ENCODE measurements at regions not wholly inside any gene's neighbourhood (a gene's known extent, or its start where the extent isn't known, plus 50 kb on each side); places are given as distances from the start of the nearest gene placed in this dataset.

DNA sequence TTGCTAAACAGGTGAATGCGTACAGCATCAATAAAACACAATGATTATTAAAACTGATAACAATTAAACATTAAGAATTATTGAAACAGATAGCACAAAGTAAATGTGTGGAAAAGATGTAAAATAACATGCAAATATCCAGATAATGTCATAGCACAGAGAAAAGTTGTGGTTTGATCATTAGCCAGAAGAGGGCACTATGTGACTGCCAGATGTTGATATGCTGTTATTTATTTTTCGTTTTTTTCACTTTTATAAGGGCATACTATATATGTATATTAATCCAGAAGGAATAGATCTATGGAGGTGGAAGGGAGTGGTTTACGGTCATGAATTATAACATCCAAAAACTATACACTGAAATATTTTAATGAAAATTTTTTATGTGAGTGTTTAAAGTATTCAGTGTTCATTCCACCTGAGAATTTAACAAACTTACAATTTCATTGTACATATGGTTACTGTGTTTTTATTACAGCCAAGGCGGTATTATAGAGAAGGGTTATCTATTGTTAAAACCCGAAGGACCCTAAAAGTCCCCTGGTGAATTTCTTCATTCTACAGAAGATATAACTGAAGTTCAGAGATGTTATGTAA, 211.9 kb upstream of the UGT8 start:
- TF ChIP-seq, protein P1, sequence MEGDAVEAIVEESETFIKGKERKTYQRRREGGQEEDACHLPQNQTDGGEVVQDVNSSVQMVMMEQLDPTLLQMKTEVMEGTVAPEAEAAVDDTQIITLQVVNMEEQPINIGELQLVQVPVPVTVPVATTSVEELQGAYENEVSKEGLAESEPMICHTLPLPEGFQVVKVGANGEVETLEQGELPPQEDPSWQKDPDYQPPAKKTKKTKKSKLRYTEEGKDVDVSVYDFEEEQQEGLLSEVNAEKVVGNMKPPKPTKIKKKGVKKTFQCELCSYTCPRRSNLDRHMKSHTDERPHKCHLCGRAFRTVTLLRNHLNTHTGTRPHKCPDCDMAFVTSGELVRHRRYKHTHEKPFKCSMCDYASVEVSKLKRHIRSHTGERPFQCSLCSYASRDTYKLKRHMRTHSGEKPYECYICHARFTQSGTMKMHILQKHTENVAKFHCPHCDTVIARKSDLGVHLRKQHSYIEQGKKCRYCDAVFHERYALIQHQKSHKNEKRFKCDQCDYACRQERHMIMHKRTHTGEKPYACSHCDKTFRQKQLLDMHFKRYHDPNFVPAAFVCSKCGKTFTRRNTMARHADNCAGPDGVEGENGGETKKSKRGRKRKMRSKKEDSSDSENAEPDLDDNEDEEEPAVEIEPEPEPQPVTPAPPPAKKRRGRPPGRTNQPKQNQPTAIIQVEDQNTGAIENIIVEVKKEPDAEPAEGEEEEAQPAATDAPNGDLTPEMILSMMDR (IDR thresholded peaks at IDR 0.05): peak; percentile 25
- Histone ChIP-seq H2AFZ (ENCODE audit: insufficient read depth, low read depth, low read length, poor library complexity, severe bottlenecking) (no peak overlapping the region), H3K27ac (ENCODE audit: low read depth in 1 of 2, low read length in 2 of 2) (no peak overlapping the region), H3K4me3 (replicated peaks in 1 of 3; ENCODE audit: low read depth in 2 of 3, low read length in 3 of 3) (no peak overlapping the region), H3K9ac (ENCODE audit: insufficient read depth, low read length, poor library complexity, severe bottlenecking) (no peak overlapping the region), H4K20me1 (ENCODE audit: insufficient read depth, low read length) (no peaks in the 10 kb centered on the region), H3K9me3 (replicated peaks in 1 of 2; ENCODE audit: control insufficient read depth in 1 of 2, insufficient read depth in 1 of 2, low read length in 2 of 2) (no peaks in the 10 kb centered on the region), H3K4me1 (ENCODE audit: control insufficient read depth in 1 of 2, insufficient read depth in 2 of 2, low read length in 2 of 2) (no peaks in the 10 kb centered on the region), H3K79me2 (ENCODE audit: insufficient read depth, low read length) (no peaks in the 10 kb centered on the region), H3K36me3 (replicated peaks in 1 of 2; ENCODE audit: control insufficient read depth in 1 of 2, insufficient read depth in 2 of 2, low read length in 2 of 2) (no peaks in the 10 kb centered on the region), H3K4me2 (replicated peaks; ENCODE audit: extremely low read depth, low read length, poor library complexity, severe bottlenecking) (no peak overlapping the region), H3K27me3 (ENCODE audit: control insufficient read depth in 2 of 2, insufficient read depth in 2 of 2, low read length in 2 of 2) (no peaks in the 10 kb centered on the region)
- H3K4me3 Mint-ChIP-seq: no peak overlapping the region
- no peaks in the 10 kb centered on the region for H3K27me3 Mint-ChIP-seq (ENCODE audit: low read depth in 3 of 3)
- no CpG with 5 or more reads among the region's 5 CpGs for WGBS (ENCODE audit: insufficient coverage)
- no peaks in the 10 kb centered on the region for H3K9me3 Mint-ChIP-seq
- H3K36me3 Mint-ChIP-seq: no peaks in the 10 kb centered on the region
- no peak overlapping the region for H3K27ac Mint-ChIP-seq
- H3K4me1 Mint-ChIP-seq: no peaks in the 10 kb centered on the region
- intact Hi-C loops (cut with micrococcal nuclease): no loop called here
- DNase-seq: no peak

DNA sequence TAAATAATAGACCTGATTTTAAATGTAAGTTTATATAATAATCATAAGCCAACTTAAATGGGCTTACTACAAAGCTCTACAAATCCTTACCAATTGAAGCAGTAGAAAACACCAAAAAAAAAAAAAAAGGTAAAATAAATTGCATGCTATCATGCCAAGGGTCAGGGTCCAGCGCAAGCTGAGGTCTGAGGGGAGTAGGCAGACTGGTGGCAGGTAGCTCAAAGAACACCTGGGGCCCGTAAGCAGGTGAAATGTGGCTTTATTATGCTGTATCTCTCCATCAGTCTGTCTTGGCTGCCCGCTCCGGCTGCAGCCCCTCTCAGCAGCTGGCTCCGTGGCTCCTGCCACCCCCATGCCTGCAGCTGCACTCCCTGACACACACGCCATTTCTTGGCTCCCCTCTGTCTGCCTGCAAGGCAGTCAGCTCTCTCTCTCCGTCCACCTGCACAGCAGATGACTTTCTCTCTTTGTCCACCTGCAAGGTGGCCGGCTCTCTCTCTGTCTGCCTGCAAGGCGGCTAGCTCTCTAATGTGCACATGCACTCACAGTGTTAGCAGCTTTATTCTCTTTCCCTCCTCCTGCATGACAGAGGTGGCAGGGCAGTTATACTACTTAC, 209.4 kb upstream of the UGT8 start:
- no peak overlapping the region for H3K4me2 ChIP-seq (replicated peaks; ENCODE audit: extremely low read depth, low read length, poor library complexity, severe bottlenecking)
- no peak overlapping the region for H3K4me3 Mint-ChIP-seq
- no peaks in the 10 kb centered on the region for H3K4me1 ChIP-seq (ENCODE audit: control insufficient read depth in 1 of 2, insufficient read depth in 2 of 2, low read length in 2 of 2)
- no peak overlapping the region for H3K27ac ChIP-seq (ENCODE audit: low read depth in 1 of 2, low read length in 2 of 2)
- no peak overlapping the region for H3K4me3 ChIP-seq (replicated peaks in 1 of 3; ENCODE audit: low read depth in 2 of 3, low read length in 3 of 3)
- H3K27ac Mint-ChIP-seq: no peak overlapping the region
- no peaks in the 10 kb centered on the region for H3K4me1 Mint-ChIP-seq
- H3K36me3 ChIP-seq (replicated peaks in 1 of 2; ENCODE audit: control insufficient read depth in 1 of 2, insufficient read depth in 2 of 2, low read length in 2 of 2): no peaks in the 10 kb centered on the region
- H3K36me3 Mint-ChIP-seq: no peaks in the 10 kb centered on the region
- WGBS (ENCODE audit: insufficient coverage): 82% methylated on average over 7 of the region's 9 CpGs
- H2AFZ ChIP-seq (ENCODE audit: insufficient read depth, low read depth, low read length, poor library complexity, severe bottlenecking): no peak overlapping the region
- H3K79me2 ChIP-seq (ENCODE audit: insufficient read depth, low read length): no peaks in the 10 kb centered on the region
- no peaks in the 10 kb centered on the region for H3K9me3 ChIP-seq (replicated peaks in 1 of 2; ENCODE audit: control insufficient read depth in 1 of 2, insufficient read depth in 1 of 2, low read length in 2 of 2)
- intact Hi-C loops (cut with micrococcal nuclease): no loop called here
- H3K27me3 ChIP-seq (ENCODE audit: control insufficient read depth in 2 of 2, insufficient read depth in 2 of 2, low read length in 2 of 2): no peaks in the 10 kb centered on the region
- H4K20me1 ChIP-seq (ENCODE audit: insufficient read depth, low read length): no peaks in the 10 kb centered on the region
- DNase-seq: no peak
- no peak overlapping the region for H3K9ac ChIP-seq (ENCODE audit: insufficient read depth, low read length, poor library complexity, severe bottlenecking)
- no peaks in the 10 kb centered on the region for H3K27me3 Mint-ChIP-seq (ENCODE audit: low read depth in 3 of 3)
- H3K9me3 Mint-ChIP-seq: no peaks in the 10 kb centered on the region
- TF ChIP-seq, protein P1 (IDR thresholded peaks at IDR 0.05): no peak

All from CD14-positive monocyte (primary cell).